Fibroblast of skin of scalp (primary cell): ENCODE measurements at regions not wholly inside any gene's neighbourhood (a gene's known extent, or its start where the extent isn't known, plus 50 kb on each side); places are given as distances from the start of the nearest gene placed in this dataset.

Experiments used
- DNase-seq: peaks from one replicate; pipeline ENCODE4 v3.0.0-alpha.2; 2013

GRCh38 chr1:63710308-63710707, 63.5 kb upstream of the ROR1 start:
- DNase-seq = no peak

GRCh38 chr1:63710761-63711380, 62.9 kb upstream of the ROR1 start:
- no peak for DNase-seq

GRCh38 chr1:63713041-63713440, 60.8 kb upstream of the ROR1 start:
- no peak for DNase-seq

DNA sequence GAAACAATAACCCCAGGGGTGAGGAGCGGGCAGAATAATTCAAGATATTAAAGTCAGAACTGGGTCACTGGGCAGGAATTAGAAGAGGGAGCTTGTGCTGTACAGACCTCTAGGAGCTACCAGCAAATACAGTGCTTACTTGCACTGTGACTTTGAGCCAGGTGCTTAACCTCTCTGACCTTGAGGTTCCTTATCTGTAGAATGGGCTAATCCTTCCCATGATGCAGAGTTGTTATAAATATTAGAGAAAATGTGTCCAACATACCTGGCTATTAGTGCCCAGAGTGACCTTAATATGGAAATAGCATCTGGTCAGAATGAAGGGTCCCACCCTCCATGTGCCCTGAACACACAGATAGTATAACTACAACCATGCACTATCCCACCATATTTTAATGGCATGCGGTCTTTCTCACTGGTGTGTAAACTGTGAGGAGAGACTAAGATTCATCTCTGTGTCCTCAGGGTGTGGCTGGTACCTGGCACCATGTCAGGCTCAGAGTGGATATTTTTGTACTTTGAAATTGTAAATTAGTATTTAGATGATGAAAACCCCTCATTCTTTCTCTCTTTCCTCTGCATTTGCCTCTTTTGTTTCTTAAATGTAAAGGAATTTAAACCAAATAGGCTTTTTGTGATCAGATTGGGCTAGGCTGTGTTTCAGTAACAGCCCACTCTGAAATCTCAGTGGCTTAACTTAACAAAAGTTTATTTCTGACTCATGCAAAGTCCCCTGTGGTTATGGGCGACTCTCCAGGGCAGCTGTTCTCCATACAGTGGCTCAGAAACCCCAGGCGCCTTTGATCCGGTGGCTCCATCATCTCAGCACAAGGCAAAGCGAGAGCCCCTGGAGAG, 60.0 kb upstream of the ROR1 start:
- DNase-seq = peak; percentile 88

- DNase-seq = no peak
These were observed 59.4 kb upstream of the ROR1 start for GRCh38 chr1:63714482-63714760.

- DNase-seq = no peak
These were observed 56.2 kb upstream of the ROR1 start for GRCh38 chr1:63717511-63718065.

DNA sequence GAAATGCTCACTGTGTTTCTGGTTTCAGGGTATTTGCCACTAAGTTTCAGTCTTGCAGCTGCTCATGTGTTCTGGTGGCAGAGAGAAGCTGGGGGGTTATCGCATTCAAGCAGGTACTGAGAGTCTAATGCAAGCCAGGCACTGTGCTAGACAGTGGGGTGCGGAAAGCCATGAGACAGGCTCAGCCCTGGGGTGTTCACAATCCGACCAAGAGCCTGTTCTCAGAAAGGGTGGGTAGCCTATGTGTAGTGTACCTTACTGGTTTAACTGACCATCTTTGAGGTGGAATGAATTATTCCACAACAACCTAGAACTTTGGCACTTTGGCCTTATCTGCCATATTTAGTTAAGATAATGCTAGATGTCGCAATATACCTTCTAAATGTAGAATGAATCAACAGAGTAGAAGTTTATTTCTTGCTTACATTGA, 55.3 kb upstream of the ROR1 start:
- DNase-seq = no peak

DNA sequence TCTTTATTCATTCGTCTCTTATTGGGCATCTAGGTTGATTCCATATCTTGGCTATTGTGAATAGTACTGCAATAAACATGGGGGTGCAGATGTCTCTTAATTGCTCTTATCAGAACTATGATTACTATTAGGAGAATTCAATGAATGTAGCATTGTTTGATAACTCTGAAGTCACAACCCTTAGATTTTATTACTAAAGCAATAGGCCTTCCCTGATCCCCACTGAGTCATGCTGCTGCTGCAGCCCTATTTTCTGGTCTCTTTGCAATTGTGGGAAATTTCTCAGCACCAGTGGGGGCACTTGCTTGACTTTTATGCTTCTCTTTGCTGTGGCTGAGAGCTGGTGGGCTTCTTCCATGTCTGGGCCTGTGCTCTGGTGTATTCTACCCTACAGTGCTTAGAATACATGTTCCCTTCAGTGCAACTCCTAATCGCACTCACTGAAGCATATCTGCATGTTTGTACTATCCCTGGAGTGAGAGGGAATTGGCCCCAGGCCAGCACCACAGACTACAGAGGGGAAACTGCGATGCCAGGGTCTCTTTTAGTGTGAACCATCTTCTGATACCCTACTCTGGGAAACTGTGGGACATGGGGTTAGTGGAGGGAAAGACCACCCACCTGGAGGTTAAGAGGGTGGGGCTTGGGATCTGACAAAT, 52.2 kb upstream of the ROR1 start:
- peak; percentile 24 for DNase-seq

DNA sequence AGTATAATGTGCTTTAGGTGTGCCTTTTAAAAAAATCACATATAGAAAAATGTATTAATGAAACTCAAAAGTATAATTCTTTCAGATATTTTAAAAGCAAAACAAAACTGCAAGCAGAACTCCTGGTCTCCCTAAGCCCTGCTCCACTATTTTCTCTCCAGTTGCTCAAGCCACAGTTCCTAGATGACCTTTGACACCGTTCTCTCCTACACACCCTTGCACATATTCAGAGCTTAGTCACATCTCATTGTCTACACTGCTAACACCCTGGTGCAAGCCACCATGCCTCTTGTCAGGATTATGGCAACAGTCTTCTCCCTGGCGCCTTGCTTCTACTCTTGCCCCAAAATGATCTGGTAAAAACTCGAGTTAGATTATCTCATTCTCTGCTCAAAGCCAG, 50.2 kb upstream of the ROR1 start:
- no peak for DNase-seq
